ENCODE measurements at regions not wholly inside any gene's neighbourhood (a gene's known extent, or its start where the extent isn't known, plus 50 kb on each side); places are given as distances from the start of the nearest gene placed in this dataset.

DNA sequence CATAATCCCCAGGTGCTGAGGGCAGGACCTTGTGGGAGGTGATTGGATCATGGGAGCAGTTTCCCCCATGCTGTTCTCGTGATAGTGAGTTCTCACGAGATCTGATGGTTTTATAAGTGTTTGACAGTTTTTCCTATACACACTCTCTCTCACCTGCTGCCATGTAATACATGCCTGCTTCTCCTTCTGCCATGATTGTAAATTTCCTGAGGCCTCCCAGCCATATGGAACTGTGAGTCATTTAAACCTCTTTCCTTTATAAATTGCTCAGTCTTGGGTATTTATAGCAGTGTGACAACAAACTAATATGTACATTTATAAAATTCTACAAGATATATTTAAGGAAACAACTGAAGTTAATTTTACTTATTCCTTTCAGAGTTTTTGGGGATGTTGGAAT is 170.8 kb upstream of the BET1 start:
- no peak overlapping the region for H3K4me3 ChIP-seq
- H4K20me1 ChIP-seq (replicated peaks; ENCODE audit: control insufficient read depth, insufficient read depth, low read length) = no peaks in the 10 kb centered on the region
- in situ Hi-C loops (cut with MboI) (no loop called here), intact Hi-C loops (cut with micrococcal nuclease) (no loop called here)
- no peaks in the 10 kb centered on the region for H3K9me3 ChIP-seq (replicated peaks; ENCODE audit: control insufficient read depth, insufficient read depth, low read depth, low read length)
- H3K27ac ChIP-seq (ENCODE audit: extremely low read depth, low read depth, low read length) = no peak overlapping the region
- H2AFZ ChIP-seq (ENCODE audit: low read depth, low read length) = no peak overlapping the region
- H3K9me1 ChIP-seq (ENCODE audit: control insufficient read depth, insufficient read depth, low read length) = no peaks in the 10 kb centered on the region
- BruUV-seq (replicated peaks) = no TSS peak
- no peak overlapping the region for H3K4me2 ChIP-seq (ENCODE audit: insufficient read depth, low read length)
- ChIA-PET POLR2A (interaction anchor here (1.6 kb wide), 1 partner anchor 13 kb away, joined by 4 read pairs; no protein-coding TSS in a partner anchor), CTCF (ENCODE audit: low intra/inter-chr PET ratio) (no interaction called here)
- FAIRE-seq = no peak
- H3K4me1 ChIP-seq (replicated peaks in 1 of 2; ENCODE audit: control insufficient read depth in 2 of 2, insufficient read depth in 2 of 2, low read length in 2 of 2) = no peaks in the 10 kb centered on the region
- WGBS (ENCODE audit: insufficient coverage, low coverage, missing lambda C conversion rate) = 0% methylated on average over 2 of the region's 2 CpGs
- no peak for DNase-seq (ENCODE audit: extremely low read depth in 1 of 4, low spot score in 3 of 4)
- H3K27me3 ChIP-seq (ENCODE audit: control insufficient read depth in 2 of 2, insufficient read depth in 2 of 2, low read length in 2 of 2) = no peaks in the 10 kb centered on the region; a peak in 1 of 5 replicates
- H3K36me3 ChIP-seq (ENCODE audit: control insufficient read depth, insufficient read depth, low read length) = no peaks in the 10 kb centered on the region
- no peak overlapping the region for H3K9ac ChIP-seq (ENCODE audit: insufficient read depth in 1 of 2, low read depth in 2 of 2, low read length in 2 of 2)
- no peak for ATAC-seq
- no peaks in the 10 kb centered on the region for H3K79me2 ChIP-seq (ENCODE audit: control insufficient read depth, insufficient read depth, low read length)
- TF ChIP-seq, protein P1, sequence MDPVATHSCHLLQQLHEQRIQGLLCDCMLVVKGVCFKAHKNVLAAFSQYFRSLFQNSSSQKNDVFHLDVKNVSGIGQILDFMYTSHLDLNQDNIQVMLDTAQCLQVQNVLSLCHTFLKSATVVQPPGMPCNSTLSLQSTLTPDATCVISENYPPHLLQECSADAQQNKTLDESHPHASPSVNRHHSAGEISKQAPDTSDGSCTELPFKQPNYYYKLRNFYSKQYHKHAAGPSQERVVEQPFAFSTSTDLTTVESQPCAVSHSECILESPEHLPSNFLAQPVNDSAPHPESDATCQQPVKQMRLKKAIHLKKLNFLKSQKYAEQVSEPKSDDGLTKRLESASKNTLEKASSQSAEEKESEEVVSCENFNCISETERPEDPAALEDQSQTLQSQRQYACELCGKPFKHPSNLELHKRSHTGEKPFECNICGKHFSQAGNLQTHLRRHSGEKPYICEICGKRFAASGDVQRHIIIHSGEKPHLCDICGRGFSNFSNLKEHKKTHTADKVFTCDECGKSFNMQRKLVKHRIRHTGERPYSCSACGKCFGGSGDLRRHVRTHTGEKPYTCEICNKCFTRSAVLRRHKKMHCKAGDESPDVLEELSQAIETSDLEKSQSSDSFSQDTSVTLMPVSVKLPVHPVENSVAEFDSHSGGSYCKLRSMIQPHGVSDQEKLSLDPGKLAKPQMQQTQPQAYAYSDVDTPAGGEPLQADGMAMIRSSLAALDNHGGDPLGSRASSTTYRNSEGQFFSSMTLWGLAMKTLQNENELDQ (CRISPR knock-in tag; IDR thresholded peaks at IDR 0.05; ENCODE audit: borderline replicate concordance) = no peak
- no peak for TF ChIP-seq ZNF143 (CRISPR knock-in tag; IDR thresholded peaks at IDR 0.05)
- TF ChIP-seq, protein P2, sequence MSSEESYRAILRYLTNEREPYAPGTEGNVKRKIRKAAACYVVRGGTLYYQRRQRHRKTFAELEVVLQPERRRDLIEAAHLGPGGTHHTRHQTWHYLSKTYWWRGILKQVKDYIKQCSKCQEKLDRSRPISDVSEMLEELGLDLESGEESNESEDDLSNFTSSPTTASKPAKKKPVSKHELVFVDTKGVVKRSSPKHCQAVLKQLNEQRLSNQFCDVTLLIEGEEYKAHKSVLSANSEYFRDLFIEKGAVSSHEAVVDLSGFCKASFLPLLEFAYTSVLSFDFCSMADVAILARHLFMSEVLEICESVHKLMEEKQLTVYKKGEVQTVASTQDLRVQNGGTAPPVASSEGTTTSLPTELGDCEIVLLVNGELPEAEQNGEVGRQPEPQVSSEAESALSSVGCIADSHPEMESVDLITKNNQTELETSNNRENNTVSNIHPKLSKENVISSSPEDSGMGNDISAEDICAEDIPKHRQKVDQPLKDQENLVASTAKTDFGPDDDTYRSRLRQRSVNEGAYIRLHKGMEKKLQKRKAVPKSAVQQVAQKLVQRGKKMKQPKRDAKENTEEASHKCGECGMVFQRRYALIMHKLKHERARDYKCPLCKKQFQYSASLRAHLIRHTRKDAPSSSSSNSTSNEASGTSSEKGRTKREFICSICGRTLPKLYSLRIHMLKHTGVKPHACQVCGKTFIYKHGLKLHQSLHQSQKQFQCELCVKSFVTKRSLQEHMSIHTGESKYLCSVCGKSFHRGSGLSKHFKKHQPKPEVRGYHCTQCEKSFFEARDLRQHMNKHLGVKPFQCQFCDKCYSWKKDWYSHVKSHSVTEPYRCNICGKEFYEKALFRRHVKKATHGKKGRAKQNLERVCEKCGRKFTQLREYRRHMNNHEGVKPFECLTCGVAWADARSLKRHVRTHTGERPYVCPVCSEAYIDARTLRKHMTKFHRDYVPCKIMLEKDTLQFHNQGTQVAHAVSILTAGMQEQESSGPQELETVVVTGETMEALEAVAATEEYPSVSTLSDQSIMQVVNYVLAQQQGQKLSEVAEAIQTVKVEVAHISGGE (CRISPR knock-in tag; IDR thresholded peaks at IDR 0.05) = no peak
- TF ChIP-seq ZNF408 (CRISPR knock-in tag; IDR thresholded peaks at IDR 0.05; ENCODE audit: low read depth) = no peak
- no peak for TF ChIP-seq HOXB6 (CRISPR knock-in tag; IDR thresholded peaks at IDR 0.05; ENCODE audit: borderline replicate concordance)
- TF ChIP-seq, protein P3, sequence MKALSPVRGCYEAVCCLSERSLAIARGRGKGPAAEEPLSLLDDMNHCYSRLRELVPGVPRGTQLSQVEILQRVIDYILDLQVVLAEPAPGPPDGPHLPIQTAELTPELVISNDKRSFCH (CRISPR knock-in tag; IDR thresholded peaks at IDR 0.05) = no peak
- TF ChIP-seq, protein P3 (tag; IDR thresholded peaks at IDR 0.05) = no peak
- no peak for TF ChIP-seq SRSF1 (IDR thresholded peaks at IDR 0.05; ENCODE audit: low read depth, low read length)
- no peak for TF ChIP-seq ZNF639 (CRISPR knock-in tag; conservative IDR thresholded peaks at IDR 0.05 in 1 of 2, IDR thresholded peaks at IDR 0.05 in 1 of 2)
